SJSA1 (cell line): ENCODE measurements at regions not wholly inside any gene's neighbourhood (a gene's known extent, or its start where the extent isn't known, plus 50 kb on each side); places are given as distances from the start of the nearest gene placed in this dataset.
"Not testable (repeated sequence)": the region's sequence is repeated elsewhere in the genome, so short reads cannot be mapped to it uniquely, and the experiment has no call there.

Source experiments
- DNase-seq, 2 experiments: peaks; one replicate each; pipeline ENCODE4 v3.0.0-alpha.2; 2015 to 2020; ENCODE audit warnings: low spot score in 2 of 2, low read depth in 1 of 2
- H3K27ac ChIP-seq: fragments of 250-450 bp; sonication (Bioruptor Pico); 2 replicates; pipeline ENCODE4 v1.5.1; 2020; ENCODE audit warnings: mild to moderate bottlenecking, moderate library complexity
- H3K27me3 ChIP-seq: fragments of 250-450 bp; sonication (Bioruptor Pico); replicated peaks from 2 replicates; pipeline ENCODE4 v1.5.1; 2020; ENCODE audit warnings: mild to moderate bottlenecking, moderate library complexity
- H3K36me3 ChIP-seq: fragments of 250-450 bp; sonication (Bioruptor Pico); 2 replicates; pipeline ENCODE4 v1.5.1; 2020; ENCODE audit warnings: mild to moderate bottlenecking
- H3K4me1 ChIP-seq: fragments of 250-450 bp; sonication (Bioruptor Pico); replicated peaks from 2 replicates; pipeline ENCODE4 v1.6.1; 2021; ENCODE audit warnings: mild to moderate bottlenecking
- H3K4me3 ChIP-seq: fragments of 250-450 bp; sonication (Bioruptor Pico); 2 replicates; pipeline ENCODE4 v1.5.1; 2020; ENCODE audit warnings: mild to moderate bottlenecking
- H3K9me3 ChIP-seq: fragments of 250-450 bp; sonication (Bioruptor Pico); replicated peaks from 2 replicates; pipeline ENCODE4 v1.5.1; 2020; ENCODE audit warnings: mild to moderate bottlenecking

- H3K4me3 ChIP-seq, H3K4me1 ChIP-seq, H3K36me3 ChIP-seq, H3K27me3 ChIP-seq, DNase-seq, H3K9me3 ChIP-seq, H3K27ac ChIP-seq: not testable (repeated sequence)
Observed at GRCh38 chr1:2851918-2852317, 50.4 kb upstream of the TTC34 start.

DNA sequence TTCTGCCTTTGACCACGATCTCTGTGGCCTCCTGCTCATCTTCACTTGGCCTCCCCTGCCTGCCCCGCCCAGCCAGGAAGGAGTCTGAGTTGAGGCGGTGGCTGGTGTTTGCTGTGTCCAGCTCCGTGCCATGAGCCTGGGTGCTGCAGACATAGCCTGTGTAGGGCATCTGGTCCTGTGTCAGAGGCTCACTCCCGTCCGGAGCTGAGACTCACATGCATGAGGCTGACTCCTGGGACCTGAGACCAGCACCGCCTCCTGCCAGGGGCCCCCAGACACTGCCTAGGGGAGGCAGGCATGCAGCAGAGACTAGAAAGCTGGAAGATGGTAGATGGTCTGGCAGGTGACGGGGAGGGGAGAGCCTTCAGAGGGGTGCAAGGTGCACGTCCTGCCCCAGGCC, 52.2 kb upstream of the TTC34 start:
- H3K36me3 ChIP-seq = no peaks in the 10 kb centered on the region
- no peaks in the 10 kb centered on the region for H3K27me3 ChIP-seq
- no peak overlapping the region for H3K27ac ChIP-seq
- peaks cover 3% of the 10 kb centered on the region; the same call in 1 of the 2 replicates for H3K9me3 ChIP-seq
- no peak overlapping the region for H3K4me3 ChIP-seq
- H3K4me1 ChIP-seq = no peaks in the 10 kb centered on the region
- DNase-seq = no peak

GRCh38 chr1:2854151-2854550, 52.7 kb upstream of the TTC34 start:
- no peaks in the 10 kb centered on the region for H3K27me3 ChIP-seq
- peaks cover 7% of the 10 kb centered on the region; the same call in 1 of the 2 replicates for H3K9me3 ChIP-seq
- no peak overlapping the region for H3K27ac ChIP-seq
- H3K4me1 ChIP-seq = no peaks in the 10 kb centered on the region
- H3K36me3 ChIP-seq = no peaks in the 10 kb centered on the region
- no peak for DNase-seq
- H3K4me3 ChIP-seq = no peak overlapping the region

GRCh38 chr1:2854611-2855010, 53.1 kb upstream of the TTC34 start:
- no peak for DNase-seq
- H3K4me3 ChIP-seq = no peak overlapping the region
- no peaks in the 10 kb centered on the region for H3K27me3 ChIP-seq
- H3K4me1 ChIP-seq = no peaks in the 10 kb centered on the region
- peaks cover 7% of the 10 kb centered on the region; the same call in 1 of the 2 replicates for H3K9me3 ChIP-seq
- no peak overlapping the region for H3K27ac ChIP-seq
- H3K36me3 ChIP-seq = no peaks in the 10 kb centered on the region

DNA sequence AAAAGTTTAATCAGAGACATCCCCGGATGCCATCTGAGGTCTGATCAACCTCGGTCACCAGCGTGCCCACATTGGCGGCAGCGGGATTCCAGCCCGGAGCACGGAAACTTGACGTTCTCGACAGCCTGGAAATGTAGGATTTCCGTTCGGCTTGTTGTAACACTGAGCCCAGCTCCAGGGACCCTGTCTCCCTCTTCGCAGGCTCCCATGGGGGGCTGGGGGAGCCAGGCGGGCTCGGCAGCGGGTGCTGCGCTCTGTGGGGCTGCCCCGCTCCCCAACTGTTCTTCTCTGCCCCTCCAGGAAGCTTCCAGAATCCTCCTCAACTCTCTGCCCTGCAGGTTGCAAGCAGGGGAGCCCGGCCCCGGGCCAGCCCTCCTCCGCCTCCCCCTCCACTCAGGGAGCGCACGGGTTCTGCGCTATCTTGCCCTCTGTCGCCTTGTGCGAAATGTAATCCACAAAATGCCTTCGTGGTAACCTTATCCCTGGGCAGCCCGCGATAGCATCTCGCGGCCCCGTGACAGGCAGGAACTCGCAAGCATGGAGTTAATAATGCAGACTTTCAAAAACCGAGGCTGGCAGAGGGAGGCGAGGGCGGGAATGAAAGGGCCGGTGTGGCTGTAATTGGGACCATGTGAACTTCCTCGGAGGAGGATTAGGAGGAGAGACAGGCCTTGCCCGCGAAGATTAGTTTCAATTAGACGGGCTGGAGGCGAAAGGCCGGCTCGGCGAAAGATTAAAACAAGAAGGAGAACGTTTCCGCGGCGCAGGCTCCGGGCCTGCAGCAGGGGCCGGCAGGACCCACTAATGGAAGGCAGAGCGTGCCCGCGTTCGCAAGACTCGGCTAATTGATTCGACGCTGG, 53.9 kb upstream of the TTC34 start:
- Histone ChIP-seq H3K9me3 (peaks cover 7% of the 10 kb centered on the region; the same call in 1 of the 2 replicates), H3K4me3 (no peak overlapping the region), H3K27ac (no peak overlapping the region), H3K27me3 (no peaks in the 10 kb centered on the region), H3K4me1 (no peaks in the 10 kb centered on the region), H3K36me3 (no peaks in the 10 kb centered on the region)
- no peak for DNase-seq

DNA sequence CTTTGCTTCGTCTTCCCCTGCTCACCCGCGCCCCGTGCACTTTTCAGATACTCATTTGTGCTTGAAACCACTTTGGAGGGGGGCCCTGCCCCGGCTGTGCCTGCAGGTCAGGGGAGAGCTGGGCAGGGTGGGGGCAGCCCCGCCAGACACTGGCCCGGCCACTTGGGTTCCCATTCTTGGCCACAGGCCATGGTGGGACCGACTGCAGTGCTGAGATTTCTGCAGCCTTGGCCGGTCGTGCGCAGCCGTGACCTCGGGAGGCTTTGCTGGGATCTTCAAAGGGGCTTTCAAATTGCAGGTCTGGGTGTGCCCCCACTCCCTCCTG, 54.5 kb upstream of the TTC34 start:
- Histone ChIP-seq H3K9me3 (peaks cover 7% of the 10 kb centered on the region; the same call in 1 of the 2 replicates), H3K4me3 (no peak overlapping the region)
- DNase-seq = no peak

DNA sequence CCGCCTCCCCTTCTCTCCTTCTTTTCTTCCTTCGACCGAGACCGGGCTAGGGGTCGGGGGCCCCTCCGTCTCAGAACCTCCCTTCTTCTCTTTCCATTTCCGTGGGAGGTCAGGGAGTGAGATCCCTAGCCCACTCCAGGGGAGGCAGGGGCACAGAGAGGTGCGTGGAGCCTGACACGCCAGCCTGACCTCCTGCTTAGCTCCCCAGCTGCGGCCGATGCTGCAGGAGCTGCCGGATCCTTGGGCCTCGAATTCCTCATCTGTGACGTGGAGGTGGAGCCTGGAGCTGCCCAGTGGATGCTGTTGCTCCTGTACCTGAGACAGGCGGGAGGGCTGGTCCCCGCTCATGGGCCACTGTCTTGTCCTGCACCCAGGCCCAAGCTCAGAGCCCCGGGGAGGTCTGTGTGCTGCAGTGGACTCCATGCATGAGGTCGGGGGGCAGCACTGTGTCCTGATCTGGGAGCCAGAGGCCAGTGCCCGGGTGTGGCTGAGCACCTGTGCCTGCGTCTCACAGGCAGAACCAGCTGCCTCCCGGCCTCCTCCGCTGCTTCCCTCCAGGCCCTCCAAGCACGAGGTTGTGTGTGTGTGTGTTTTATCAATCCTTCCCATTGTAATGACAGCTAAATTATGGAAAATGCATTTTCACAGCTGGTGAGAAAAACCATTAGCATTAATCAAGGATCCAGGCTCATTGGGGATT, 55.3 kb upstream of the TTC34 start:
- Histone ChIP-seq H3K36me3 (no peaks in the 10 kb centered on the region), H3K9me3 (peaks cover 7% of the 10 kb centered on the region; the same call in 1 of the 2 replicates)

More for the DNA sequence above, 54.5 kb upstream of the TTC34 start:
- no peaks in the 10 kb centered on the region for H3K27me3 ChIP-seq
- H3K36me3 ChIP-seq = no peaks in the 10 kb centered on the region
- H3K27ac ChIP-seq = no peak overlapping the region
- no peaks in the 10 kb centered on the region for H3K4me1 ChIP-seq

DNA sequence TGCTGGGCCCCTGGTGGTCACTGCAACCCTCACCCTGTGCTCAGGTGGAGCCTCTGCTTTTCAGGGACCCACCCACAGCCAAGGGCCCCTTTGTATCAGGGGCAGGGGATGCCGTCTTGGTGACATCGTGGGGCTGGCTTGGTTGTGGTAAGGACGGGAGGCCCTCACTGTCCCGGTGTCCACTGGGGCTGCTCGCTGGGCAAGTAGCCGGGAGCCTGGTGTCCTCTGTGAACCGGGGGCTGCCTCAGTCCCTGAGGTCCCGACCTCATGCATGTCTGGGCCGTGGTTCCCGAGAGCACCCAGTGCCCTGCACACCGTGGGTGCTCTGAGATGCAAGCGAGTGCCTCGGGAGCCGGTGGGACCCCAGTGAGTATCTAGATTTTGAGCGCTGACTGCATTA, 56.0 kb upstream of the TTC34 start:
- no peaks in the 10 kb centered on the region for H3K4me1 ChIP-seq
- no peak overlapping the region for H3K27ac ChIP-seq
- H3K9me3 ChIP-seq = peaks cover 7% of the 10 kb centered on the region; the same call in 1 of the 2 replicates
- no peak for DNase-seq
- no peak overlapping the region for H3K4me3 ChIP-seq
- no peaks in the 10 kb centered on the region for H3K36me3 ChIP-seq
- H3K27me3 ChIP-seq = no peaks in the 10 kb centered on the region

More for the DNA sequence above, 55.3 kb upstream of the TTC34 start:
- no peak overlapping the region for H3K4me3 ChIP-seq
- H3K27me3 ChIP-seq = no peaks in the 10 kb centered on the region
- DNase-seq = no peak
- no peaks in the 10 kb centered on the region for H3K4me1 ChIP-seq
- no peak overlapping the region for H3K27ac ChIP-seq

- DNase-seq = no peak
- Histone ChIP-seq H3K9me3 (peaks cover 7% of the 10 kb centered on the region; the same call in 1 of the 2 replicates), H3K4me3 (no peak overlapping the region), H3K27me3 (no peaks in the 10 kb centered on the region), H3K4me1 (no peaks in the 10 kb centered on the region), H3K27ac (no peak overlapping the region), H3K36me3 (no peaks in the 10 kb centered on the region)
Observed at GRCh38 chr1:2858676-2859075, 57.2 kb upstream of the TTC34 start.

- Histone ChIP-seq H3K9me3 (peaks cover 7% of the 10 kb centered on the region; the same call in 1 of the 2 replicates), H3K27ac (no peak overlapping the region), H3K27me3 (no peaks in the 10 kb centered on the region), H3K36me3 (no peaks in the 10 kb centered on the region), H3K4me1 (no peaks in the 10 kb centered on the region), H3K4me3 (no peak overlapping the region)
- DNase-seq = no peak
Observed at GRCh38 chr1:2859219-2859880, 57.9 kb upstream of the TTC34 start.

DNA sequence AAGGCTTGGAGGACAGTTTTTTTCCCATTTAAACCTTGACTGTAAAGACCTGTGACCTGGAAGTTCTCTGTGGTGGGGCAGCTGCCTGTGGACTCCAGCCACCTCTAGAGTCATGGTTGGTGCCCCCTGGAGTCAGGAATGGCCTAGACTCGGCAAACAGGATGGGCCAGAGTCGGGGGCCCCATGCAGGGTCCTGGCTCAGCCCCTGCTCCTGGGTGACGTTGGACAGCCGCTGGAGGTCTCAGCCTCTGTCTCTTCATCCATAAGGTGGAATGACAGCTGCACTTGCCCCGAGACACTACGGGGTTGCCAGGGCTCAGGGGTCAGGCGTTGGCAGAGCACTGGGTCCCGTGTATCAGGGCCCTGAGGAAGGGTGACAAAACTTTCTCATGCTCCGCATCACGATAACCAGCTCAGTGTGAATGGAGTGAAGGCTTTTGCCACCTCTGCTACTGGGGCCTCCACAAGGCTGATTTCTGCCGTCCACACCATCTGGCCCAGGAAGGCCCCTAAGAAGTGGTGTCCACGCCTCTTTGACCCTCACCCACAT, 58.5 kb upstream of the TTC34 start:
- no peaks in the 10 kb centered on the region for H3K4me1 ChIP-seq
- no peak overlapping the region for H3K27ac ChIP-seq
- H3K4me3 ChIP-seq = no peak overlapping the region
- peaks cover 7% of the 10 kb centered on the region; the same call in 1 of the 2 replicates for H3K9me3 ChIP-seq
- no peaks in the 10 kb centered on the region for H3K36me3 ChIP-seq
- no peak for DNase-seq
- no peaks in the 10 kb centered on the region for H3K27me3 ChIP-seq

DNA sequence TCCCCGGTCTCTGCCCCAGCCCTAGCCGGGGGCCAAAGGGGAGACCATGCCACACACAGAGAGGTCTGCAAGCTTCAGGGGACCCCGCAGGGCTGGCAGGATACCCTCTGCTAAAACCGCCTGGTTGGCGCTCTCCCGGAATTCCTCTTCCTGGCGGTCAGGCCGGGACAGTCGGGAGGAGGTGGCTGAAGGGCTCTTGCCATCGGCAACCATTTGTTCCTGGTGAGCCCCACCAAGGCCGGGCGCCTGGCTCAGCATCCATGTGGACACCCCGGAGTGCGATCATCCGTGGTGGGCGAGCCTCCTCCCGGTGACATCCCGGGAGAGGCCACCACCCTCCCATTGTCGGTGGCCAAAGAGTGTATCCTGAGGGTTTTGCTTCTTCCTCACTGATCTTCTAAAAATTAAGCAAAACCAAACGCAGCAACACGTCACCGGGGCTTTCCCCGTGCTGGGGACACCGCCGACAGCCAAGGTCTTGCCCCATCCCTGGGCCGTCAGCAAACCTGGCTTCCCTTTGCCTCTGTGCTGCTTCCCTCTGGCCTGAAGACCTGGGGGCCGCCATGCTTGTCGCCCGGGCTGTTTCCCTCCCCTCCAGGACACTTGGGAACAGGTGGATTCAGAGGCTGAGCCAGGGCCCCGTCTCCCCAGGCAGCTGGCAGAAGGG, 59.1 kb upstream of the TTC34 start:
- no peak for DNase-seq
- no peak overlapping the region for H3K4me3 ChIP-seq
- H3K27ac ChIP-seq = no peak overlapping the region
- no peaks in the 10 kb centered on the region for H3K27me3 ChIP-seq
- no peaks in the 10 kb centered on the region for H3K36me3 ChIP-seq
- H3K9me3 ChIP-seq = peaks cover 7% of the 10 kb centered on the region; the same call in 1 of the 2 replicates
- H3K4me1 ChIP-seq = no peaks in the 10 kb centered on the region
